ENCODE measurements at regions not wholly inside any gene's neighbourhood (a gene's known extent, or its start where the extent isn't known, plus 50 kb on each side); places are given as distances from the start of the nearest gene placed in this dataset.
"Not testable (repeated sequence)": the region's sequence is repeated elsewhere in the genome, so short reads cannot be mapped to it uniquely, and the experiment has no call there.

GRCh38 chr1:8136766-8137165 lies 110.7 kb upstream of the ERRFI1 start:
- H3K9me3 Mint-ChIP-seq: no peaks in the 10 kb centered on the region
- peaks cover 25% of the 10 kb centered on the region for H3K27me3 Mint-ChIP-seq
- H3K4me3 Mint-ChIP-seq: no peak overlapping the region
- no peak for DNase-seq
- H3K27ac Mint-ChIP-seq: no peak overlapping the region
- no peaks in the 10 kb centered on the region for H3K36me3 Mint-ChIP-seq (ENCODE audit: low read depth)
- ChIA-PET CTCF (no interaction called here), POLR2A (no interaction called here)
- H3K4me1 Mint-ChIP-seq: no peaks in the 10 kb centered on the region

GRCh38 chr1:8135250-8135649 lies 109.1 kb upstream of the ERRFI1 start:
- Mint-ChIP-seq H3K9me3 (no peaks in the 10 kb centered on the region), H3K27me3 (peaks cover 25% of the 10 kb centered on the region), H3K27ac (no peak overlapping the region), H3K4me3 (no peak overlapping the region), H3K36me3 (ENCODE audit: low read depth) (no peaks in the 10 kb centered on the region), H3K4me1 (no peaks in the 10 kb centered on the region)
- DNase-seq: no peak
- ChIA-PET POLR2A (no interaction called here), CTCF (no interaction called here)

- H3K27ac Mint-ChIP-seq: no peak overlapping the region
- H3K27me3 Mint-ChIP-seq: peaks cover 25% of the 10 kb centered on the region
- H3K9me3 Mint-ChIP-seq: no peaks in the 10 kb centered on the region
- no peak for DNase-seq
- H3K36me3 Mint-ChIP-seq (ENCODE audit: low read depth): no peaks in the 10 kb centered on the region
- ChIA-PET CTCF (no interaction called here), POLR2A (no interaction called here)
- no peaks in the 10 kb centered on the region for H3K4me1 Mint-ChIP-seq
- no peak overlapping the region for H3K4me3 Mint-ChIP-seq
These were observed 108.6 kb upstream of the ERRFI1 start for GRCh38 chr1:8134546-8135235.

GRCh38 chr1:8133657-8134430 lies 107.7 kb upstream of the ERRFI1 start:
- ChIA-PET CTCF (interaction anchor here (1.0 kb wide), 1 partner anchor 22 kb away, joined by 4 read pairs; no protein-coding TSS in a partner anchor), POLR2A (no interaction called here)
- Mint-ChIP-seq H3K27ac (no peak overlapping the region), H3K36me3 (ENCODE audit: low read depth) (no peaks in the 10 kb centered on the region), H3K4me3 (no peak overlapping the region), H3K4me1 (no peaks in the 10 kb centered on the region), H3K9me3 (no peaks in the 10 kb centered on the region), H3K27me3 (peaks cover 25% of the 10 kb centered on the region)
- DNase-seq: no peak

GRCh38 chr1:8133190-8133589 lies 107.1 kb upstream of the ERRFI1 start:
- Mint-ChIP-seq H3K4me3 (no peak overlapping the region), H3K4me1 (no peaks in the 10 kb centered on the region), H3K27ac (no peak overlapping the region), H3K27me3 (peaks cover 22% of the 10 kb centered on the region), H3K36me3 (ENCODE audit: low read depth) (no peaks in the 10 kb centered on the region), H3K9me3 (no peaks in the 10 kb centered on the region)
- ChIA-PET CTCF (interaction anchor here (1.0 kb wide), 1 partner anchor 22 kb away, joined by 4 read pairs; no protein-coding TSS in a partner anchor), POLR2A (no interaction called here)
- no peak for DNase-seq

- POLR2A ChIA-PET: no interaction called here
- CTCF ChIA-PET: interaction anchor here (0.6 kb wide), 1 partner anchor 156 kb away, joined by 4 read pairs; no protein-coding TSS in a partner anchor
- H3K4me1 Mint-ChIP-seq: no peaks in the 10 kb centered on the region
- H3K9me3 Mint-ChIP-seq: peaks cover 5% of the 10 kb centered on the region
- H3K27me3 Mint-ChIP-seq: no peaks in the 10 kb centered on the region
- no peak overlapping the region for H3K4me3 Mint-ChIP-seq
- no peak overlapping the region for H3K27ac Mint-ChIP-seq
- DNase-seq: no peak
- no peaks in the 10 kb centered on the region for H3K36me3 Mint-ChIP-seq (ENCODE audit: low read depth)
These were observed 101.1 kb upstream of the ERRFI1 start for GRCh38 chr1:8127171-8127641.

GRCh38 chr1:8122477-8123407 lies 96.6 kb upstream of the ERRFI1 start:
- no peak overlapping the region for H3K4me3 Mint-ChIP-seq

GRCh38 chr1:8122160-8122476 lies 96.0 kb upstream of the ERRFI1 start:
- Mint-ChIP-seq H3K4me3 (no peak overlapping the region), H3K27me3 (peaks cover 2% of the 10 kb centered on the region), H3K36me3 (ENCODE audit: low read depth) (no peaks in the 10 kb centered on the region), H3K9me3 (peaks cover 5% of the 10 kb centered on the region), H3K27ac (no peak overlapping the region), H3K4me1 (peaks cover 8% of the 10 kb centered on the region)
- ChIA-PET CTCF (no interaction called here), POLR2A (no interaction called here)
- DNase-seq: no peak

More at GRCh38 chr1:8122477-8123407, 96.6 kb upstream of the ERRFI1 start:
- ChIA-PET CTCF (no interaction called here), POLR2A (no interaction called here)
- H3K36me3 Mint-ChIP-seq (ENCODE audit: low read depth): no peaks in the 10 kb centered on the region
- H3K27me3 Mint-ChIP-seq: peaks cover 2% of the 10 kb centered on the region
- H3K4me1 Mint-ChIP-seq: peaks cover 8% of the 10 kb centered on the region
- H3K9me3 Mint-ChIP-seq: peaks cover 5% of the 10 kb centered on the region
- no peak for DNase-seq
- H3K27ac Mint-ChIP-seq: no peak overlapping the region

GRCh38 chr1:8121261-8122159 lies 95.4 kb upstream of the ERRFI1 start:
- POLR2A ChIA-PET: no interaction called here

GRCh38 chr1:8120693-8121260 lies 94.7 kb upstream of the ERRFI1 start:
- ChIA-PET POLR2A (no interaction called here), CTCF (no interaction called here)
- no peak for DNase-seq
- Mint-ChIP-seq H3K36me3 (ENCODE audit: low read depth) (no peaks in the 10 kb centered on the region), H3K4me3 (no peak overlapping the region), H3K27ac (no peak overlapping the region), H3K27me3 (peaks cover 2% of the 10 kb centered on the region), H3K4me1 (peaks cover 8% of the 10 kb centered on the region), H3K9me3 (peaks cover 3% of the 10 kb centered on the region)

More at GRCh38 chr1:8121261-8122159, 95.4 kb upstream of the ERRFI1 start:
- peaks cover 4% of the 10 kb centered on the region for H3K9me3 Mint-ChIP-seq
- H3K36me3 Mint-ChIP-seq (ENCODE audit: low read depth): no peaks in the 10 kb centered on the region
- CTCF ChIA-PET: no interaction called here
- DNase-seq: no peak
- H3K27me3 Mint-ChIP-seq: peaks cover 2% of the 10 kb centered on the region
- peaks cover 8% of the 10 kb centered on the region for H3K4me1 Mint-ChIP-seq
- no peak overlapping the region for H3K4me3 Mint-ChIP-seq
- H3K27ac Mint-ChIP-seq: no peak overlapping the region

GRCh38 chr1:8118736-8119135 lies 92.6 kb upstream of the ERRFI1 start:
- H3K36me3 Mint-ChIP-seq (ENCODE audit: low read depth); H3K4me1 Mint-ChIP-seq; H3K27ac Mint-ChIP-seq; H3K9me3 Mint-ChIP-seq; DNase-seq; H3K27me3 Mint-ChIP-seq; H3K4me3 Mint-ChIP-seq; CTCF ChIA-PET; POLR2A ChIA-PET: not testable (repeated sequence)

GRCh38 chr1:8118031-8118451 lies 91.9 kb upstream of the ERRFI1 start:
- no peak overlapping the region for H3K27ac Mint-ChIP-seq
- peaks cover 11% of the 10 kb centered on the region for H3K4me1 Mint-ChIP-seq
- no peaks in the 10 kb centered on the region for H3K9me3 Mint-ChIP-seq
- CTCF ChIA-PET: no interaction called here
- POLR2A ChIA-PET: no interaction called here
- H3K36me3 Mint-ChIP-seq (ENCODE audit: low read depth): no peaks in the 10 kb centered on the region
- H3K27me3 Mint-ChIP-seq: peaks cover 2% of the 10 kb centered on the region
- no peak for DNase-seq
- no peak overlapping the region for H3K4me3 Mint-ChIP-seq
